ENCODE measurements at regions not wholly inside any gene's neighbourhood (a gene's known extent, or its start where the extent isn't known, plus 50 kb on each side); places are given as distances from the start of the nearest gene placed in this dataset.
"Not testable (repeated sequence)": the region's sequence is repeated elsewhere in the genome, so short reads cannot be mapped to it uniquely, and the experiment has no call there.

DNA sequence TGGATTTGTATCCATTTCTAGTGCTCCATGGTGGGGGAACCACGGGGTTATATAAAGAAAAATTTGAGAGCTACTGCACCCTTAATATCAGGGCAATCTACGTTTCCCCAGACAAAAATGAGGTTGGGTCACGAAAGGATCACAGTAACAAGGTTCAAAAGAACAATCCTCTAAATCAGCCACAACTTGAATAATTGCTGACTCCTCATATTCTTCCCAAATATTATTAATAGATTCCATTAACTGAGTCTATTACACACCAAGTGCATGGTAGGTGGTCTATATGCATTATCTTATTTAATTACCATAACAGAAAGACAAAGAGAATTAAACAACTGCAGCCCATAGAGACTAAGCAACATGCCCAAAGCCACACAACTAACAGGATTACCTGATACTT is 438.2 kb downstream of the ETNK1 start:
- no peak for DNase-seq (ENCODE audit: low spot score)

DNA sequence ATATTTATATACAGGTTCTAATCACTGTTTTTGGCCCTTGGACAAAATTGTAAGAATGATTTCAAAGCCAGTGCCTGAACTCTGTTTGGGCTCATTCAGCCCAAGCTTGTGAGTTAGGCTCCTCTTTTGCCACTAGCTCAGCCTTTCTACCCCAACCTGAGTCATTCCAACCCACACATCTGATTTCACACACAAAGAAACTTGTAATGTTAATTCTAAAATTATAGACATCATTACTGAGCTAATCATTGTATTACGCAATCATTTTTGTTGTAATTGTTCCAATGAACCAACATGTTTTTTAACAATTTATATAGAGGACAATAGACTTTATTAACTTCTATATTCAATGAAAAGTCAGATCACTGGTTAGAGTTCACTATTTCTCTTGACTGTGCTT is 441.1 kb downstream of the ETNK1 start:
- DNase-seq (ENCODE audit: low spot score) (no peak), FAIRE-seq (no peak)

More for the DNA sequence above, 438.2 kb downstream of the ETNK1 start:
- FAIRE-seq: no peak

DNA sequence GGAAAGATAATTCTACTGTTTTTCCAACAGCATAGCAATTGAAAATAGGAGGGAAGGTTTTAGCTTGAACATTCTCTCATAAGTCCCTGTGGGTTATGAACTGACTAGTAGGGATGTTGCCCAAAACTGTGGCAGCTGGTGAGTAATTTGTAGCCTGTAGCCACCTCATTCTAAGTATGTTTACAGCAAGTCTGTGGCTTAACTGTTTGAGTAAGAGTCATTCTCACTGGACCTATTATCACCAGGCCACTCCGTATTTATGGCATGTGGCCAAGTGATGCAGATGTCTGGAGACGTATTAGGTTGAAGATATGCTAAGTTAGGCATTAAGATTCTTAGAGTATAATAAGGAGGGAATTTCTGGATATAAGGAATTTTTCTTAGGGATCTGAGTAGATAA is 458.3 kb downstream of the ETNK1 start:
- DNase-seq (ENCODE audit: low spot score): peak; percentile 89
- FAIRE-seq: peak; percentile 96

DNA sequence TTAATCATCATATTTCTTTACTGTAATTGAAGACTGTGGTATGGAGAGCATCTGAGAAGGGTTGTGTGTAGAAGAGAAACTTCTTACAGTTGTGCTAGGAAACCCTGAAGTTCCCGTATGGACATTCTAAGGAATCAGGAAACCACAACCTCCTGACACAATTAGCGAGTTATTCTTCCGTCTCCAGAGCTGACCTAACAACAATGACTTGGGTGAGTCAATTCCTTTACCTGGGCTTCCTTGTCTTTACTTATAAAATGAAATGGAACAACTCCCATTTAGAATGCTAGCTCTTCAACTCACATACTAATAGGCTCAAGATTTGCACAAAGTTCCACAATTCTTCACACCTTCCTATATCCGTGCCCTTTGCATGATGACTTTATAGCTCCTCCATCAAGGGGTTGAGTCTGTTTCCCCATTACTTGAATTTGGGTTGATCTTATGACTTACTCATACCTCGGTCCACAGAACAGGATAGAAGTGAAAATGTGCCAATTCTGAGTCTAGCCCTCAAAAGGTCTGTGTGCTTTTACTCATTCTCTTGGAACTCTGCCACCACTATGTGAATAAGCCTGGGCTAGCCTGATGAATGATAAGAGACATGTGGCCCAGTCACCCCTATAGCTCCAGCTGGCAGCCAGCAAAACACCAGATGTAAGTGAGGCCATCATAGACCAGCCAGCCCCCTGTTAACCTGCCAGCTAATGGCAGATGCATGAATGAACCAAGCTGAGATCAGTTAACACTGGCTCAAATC is 459.4 kb downstream of the ETNK1 start:
- DNase-seq (ENCODE audit: low spot score) (peak; percentile 97), FAIRE-seq (peak; percentile 97)

DNA sequence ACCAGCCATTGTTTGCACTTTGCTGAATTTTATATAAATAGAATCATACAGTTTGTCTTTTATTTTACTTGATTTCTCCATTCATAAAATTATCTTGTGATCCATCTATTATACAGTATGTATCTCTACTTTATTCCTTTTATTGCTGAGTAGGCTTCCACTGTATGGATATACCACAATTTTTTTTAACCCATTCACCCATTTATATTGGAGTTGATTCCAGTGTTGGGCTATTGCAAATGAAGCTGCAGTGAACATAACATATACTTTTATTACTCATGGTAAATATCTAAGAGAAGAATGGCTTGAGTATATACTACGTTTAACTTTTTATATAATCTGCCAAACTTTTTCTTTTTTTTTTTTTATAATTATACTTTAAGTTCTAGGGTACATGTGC is 463.6 kb downstream of the ETNK1 start:
- DNase-seq (ENCODE audit: low spot score) (no peak), FAIRE-seq (no peak)

DNA sequence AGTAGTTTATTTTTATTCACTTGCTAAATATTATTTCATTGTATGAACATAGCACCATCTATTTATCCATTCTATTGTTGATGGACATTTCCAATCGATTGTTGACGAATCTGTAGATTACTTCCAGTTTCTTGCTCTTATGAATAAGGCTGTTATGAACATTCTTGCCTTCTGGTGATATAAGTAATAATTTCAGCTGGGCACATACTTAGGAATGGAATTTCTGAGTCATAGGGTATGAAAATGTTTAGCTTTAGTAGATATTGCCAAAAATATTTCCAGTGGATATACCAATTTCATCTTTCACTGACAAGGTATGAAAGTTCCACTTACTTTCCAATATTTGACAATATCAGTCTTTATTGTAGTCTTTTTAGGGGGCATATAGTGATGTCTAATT is 468.5 kb downstream of the ETNK1 start:
- FAIRE-seq (no peak), DNase-seq (ENCODE audit: low spot score) (no peak)

DNA sequence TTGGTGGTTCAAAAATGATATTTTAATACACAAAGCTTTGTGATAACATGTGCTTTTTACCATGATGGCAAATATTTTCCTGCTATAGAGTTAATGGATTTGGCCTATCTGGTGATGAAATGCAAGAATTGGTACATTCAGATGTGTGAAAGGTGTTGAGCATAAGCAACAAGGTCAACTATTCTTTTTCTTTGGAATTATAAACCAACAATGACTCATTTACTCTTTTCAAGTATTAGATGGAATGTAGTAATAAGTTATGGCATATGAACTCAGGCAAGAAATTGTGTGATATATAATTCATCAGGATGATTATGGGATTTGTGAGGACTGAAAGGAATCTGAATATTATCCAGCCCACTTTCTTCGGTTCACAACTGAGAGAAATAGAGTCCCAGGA is 471.4 kb downstream of the ETNK1 start:
- DNase-seq (ENCODE audit: low spot score): no peak
- no peak for FAIRE-seq

- DNase-seq (ENCODE audit: low spot score) (no peak), FAIRE-seq (no peak)
Observed at GRCh38 chr12:23098110-23098509, 473.1 kb downstream of the ETNK1 start.

DNA sequence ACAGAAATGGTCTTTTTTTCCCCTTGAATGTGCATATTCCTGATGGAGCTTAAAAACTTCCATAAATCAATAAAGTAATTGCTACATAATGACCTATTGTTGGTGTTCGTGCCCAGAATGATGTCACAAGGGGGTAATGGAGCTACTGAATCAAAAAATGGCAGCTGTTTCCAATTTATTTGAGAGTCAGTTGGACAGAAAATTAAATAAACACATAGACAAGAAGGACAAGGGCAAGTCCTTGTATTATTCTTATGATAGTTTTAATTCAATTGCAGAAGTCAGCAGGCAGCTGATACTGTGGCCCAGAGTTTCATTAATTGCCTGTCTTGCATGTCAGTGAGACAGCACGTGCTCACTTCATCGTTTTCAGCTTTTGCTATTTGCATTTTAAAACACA is 473.5 kb downstream of the ETNK1 start:
- FAIRE-seq (no peak), DNase-seq (ENCODE audit: low spot score) (no peak)

DNA sequence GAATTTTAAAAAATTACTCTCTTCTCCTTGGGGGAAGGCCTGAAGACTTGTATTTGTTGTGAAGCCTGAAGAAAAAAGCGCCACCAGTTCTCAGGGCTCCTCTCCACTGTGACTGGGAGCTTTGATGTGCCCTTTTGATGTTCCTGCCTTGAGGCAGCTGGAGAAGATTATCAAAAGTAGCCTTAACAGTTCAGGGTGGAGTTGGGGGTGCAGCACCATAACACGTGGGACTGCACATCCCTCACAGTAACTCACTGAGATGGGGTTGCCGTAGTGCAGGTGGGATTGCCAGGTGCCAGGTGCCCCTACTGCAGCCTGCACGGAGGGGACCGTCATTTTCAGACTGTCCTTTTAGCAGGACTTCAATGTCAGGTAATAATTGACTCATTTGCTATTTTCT is 474.1 kb downstream of the ETNK1 start:
- DNase-seq (ENCODE audit: low spot score): no peak
- FAIRE-seq: no peak

- no peak for DNase-seq (ENCODE audit: low spot score)
- no peak for FAIRE-seq
Observed at GRCh38 chr12:23099604-23100003, 474.6 kb downstream of the ETNK1 start.

GRCh38 chr12:23108957-23109356 is 484.0 kb downstream of the ETNK1 start:
- DNase-seq (ENCODE audit: low spot score) (no peak), FAIRE-seq (no peak)

DNA sequence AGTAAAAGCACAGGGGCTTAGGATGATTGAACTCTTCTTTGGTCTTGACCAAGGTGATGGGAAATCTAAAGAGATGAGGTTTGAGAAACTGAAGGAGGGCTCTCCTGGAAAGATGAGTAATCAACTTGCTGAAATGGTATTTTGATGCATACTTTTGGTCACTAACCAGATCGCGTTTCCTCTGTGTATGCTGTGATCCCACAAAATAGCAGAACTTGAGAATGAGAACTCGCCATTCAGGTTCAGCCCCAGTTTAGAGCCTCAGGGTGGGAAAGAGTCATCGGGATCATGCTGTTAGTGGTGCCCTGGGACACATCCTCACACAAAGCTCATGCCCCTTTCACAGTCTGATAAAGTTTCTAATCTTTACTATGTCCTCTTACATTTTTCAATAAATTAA is 488.8 kb downstream of the ETNK1 start:
- no peak for DNase-seq (ENCODE audit: low spot score)
- no peak for FAIRE-seq

- FAIRE-seq: no peak
Observed at GRCh38 chr12:23115984-23116383, 491.0 kb downstream of the ETNK1 start.

DNA sequence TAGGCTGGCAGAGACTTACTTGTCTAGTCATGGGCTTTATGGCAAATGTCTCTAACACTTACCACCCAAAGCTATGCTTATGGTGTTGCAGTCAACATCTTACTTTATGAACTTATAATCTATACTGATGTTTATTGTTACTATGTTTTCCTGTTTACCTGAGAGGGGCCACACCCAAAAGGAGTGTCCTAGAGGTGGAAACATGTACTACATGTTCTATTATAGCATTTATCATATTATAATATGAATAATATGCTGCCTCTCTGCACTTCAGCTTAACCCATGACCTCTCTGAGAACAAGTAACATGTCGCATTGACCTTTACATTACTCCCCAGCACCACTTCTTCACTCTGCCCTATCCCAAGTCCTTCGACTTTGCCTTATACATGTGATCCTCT is 501.8 kb downstream of the ETNK1 start:
- FAIRE-seq (no peak), DNase-seq (ENCODE audit: low spot score) (no peak)

More at GRCh38 chr12:23115984-23116383, 491.0 kb downstream of the ETNK1 start:
- no peak for DNase-seq (ENCODE audit: low spot score)

DNA sequence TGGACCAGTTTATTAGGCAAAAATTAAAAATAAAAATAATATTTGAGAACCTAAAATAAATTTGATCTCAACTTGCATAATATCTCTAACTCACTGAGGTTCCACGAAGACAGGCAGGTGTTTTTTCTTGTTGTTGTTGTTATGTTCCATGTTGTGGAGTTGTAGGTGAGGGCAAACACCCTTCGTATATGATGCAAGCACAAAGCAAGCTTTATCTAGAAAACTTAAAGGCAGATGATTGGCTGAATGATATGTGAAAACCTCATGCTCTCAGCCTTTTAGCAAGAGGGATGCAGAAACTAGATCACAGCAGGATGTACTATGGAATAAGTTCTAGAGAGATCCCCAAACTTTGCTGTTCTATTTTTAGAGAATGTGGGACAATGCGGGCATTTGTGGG is 502.7 kb downstream of the ETNK1 start:
- FAIRE-seq: no peak

DNA sequence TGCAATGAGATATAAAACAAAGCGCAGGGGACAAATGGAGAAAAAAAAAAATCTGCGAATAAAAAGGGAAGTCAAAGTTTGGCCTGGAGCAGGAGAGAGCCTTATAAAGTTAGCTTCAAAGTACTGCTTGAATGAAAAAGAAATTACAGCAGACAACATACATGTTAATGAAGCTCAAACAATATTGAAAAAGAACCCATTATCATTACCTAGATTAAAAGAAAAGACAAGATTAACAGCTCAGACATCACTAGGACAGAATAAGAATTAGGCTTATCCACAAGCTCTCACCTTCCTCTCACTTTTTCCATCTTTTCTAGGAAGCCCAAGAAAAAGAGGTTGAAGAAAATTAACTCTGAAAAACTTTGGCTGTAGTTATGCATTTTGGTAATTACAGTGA is 503.5 kb downstream of the ETNK1 start:
- no peak for FAIRE-seq
- no peak for DNase-seq (ENCODE audit: low spot score)

More for the DNA sequence above, 502.7 kb downstream of the ETNK1 start:
- DNase-seq (ENCODE audit: low spot score): no peak

- no peak for FAIRE-seq
Observed at GRCh38 chr12:23132357-23132756, 507.4 kb downstream of the ETNK1 start.

DNA sequence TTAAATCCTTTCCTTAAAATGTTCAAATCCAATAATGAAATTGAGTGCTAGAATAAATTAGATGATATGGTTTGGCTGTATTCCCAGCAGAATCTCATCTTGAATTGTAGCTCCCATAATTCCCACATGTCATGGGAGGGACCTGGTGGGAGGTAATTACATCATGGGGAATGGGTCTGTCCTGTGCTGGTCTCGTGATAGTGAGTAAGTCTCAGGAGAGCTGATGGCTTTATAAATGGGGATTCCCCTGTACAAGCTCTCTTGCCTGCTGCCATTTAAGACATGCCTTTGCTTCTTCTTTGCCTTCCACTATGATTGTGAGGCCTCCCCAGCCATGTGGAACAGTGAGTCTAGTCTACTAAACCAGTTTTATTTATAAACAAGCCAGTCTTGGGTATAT is 508.5 kb downstream of the ETNK1 start:
- no peak for FAIRE-seq
- no peak for DNase-seq (ENCODE audit: low spot score)

More at GRCh38 chr12:23132357-23132756, 507.4 kb downstream of the ETNK1 start:
- DNase-seq (ENCODE audit: low spot score): no peak

GRCh38 chr12:23139026-23139425 is 514.1 kb downstream of the ETNK1 start:
- no peak for DNase-seq (ENCODE audit: low spot score)
- FAIRE-seq: no peak

GRCh38 chr12:23140710-23141109 is 515.7 kb downstream of the ETNK1 start:
- FAIRE-seq (no peak), DNase-seq (ENCODE audit: low spot score) (no peak)

DNA sequence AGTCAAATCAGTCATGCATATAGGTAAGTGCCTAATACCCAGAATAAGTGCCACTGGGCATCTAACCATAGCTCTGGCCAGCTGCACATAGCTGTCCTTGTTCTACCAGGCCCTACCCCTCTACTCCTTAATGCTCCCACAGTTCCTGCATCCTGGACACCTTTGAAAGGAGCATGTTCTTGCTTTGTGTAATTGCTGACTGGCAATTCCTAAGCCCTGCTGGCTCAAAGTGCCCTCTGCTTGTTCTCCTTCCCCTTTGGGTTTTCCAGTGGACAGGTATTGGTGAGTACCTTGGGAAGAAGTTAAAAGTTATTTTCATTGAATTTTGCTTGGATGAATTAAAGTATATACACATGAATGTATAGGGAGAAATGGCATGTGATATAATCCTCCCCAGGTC is 516.4 kb downstream of the ETNK1 start:
- no peak for FAIRE-seq
- no peak for DNase-seq (ENCODE audit: low spot score)

DNA sequence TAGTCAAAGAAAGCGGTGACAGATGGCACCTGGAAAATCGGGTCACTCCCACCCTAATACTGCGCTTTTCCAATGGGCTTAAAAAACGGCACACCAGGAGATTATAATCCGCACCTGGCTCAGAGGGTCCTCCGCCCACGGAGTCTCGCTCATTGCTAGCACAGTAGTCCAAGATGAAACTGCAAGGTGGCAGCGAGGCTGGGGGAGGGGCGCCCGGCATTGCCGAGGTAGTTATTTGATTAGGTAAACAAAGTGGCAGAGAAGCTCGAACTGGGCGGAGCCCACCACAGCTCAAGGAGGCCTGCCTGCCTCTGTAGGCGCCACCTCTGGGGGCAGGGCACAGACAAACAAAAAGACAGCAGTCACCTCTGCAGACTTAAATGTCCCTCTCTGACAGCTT is 521.1 kb downstream of the ETNK1 start:
- FAIRE-seq; DNase-seq (ENCODE audit: low spot score): not testable (repeated sequence)

- DNase-seq (ENCODE audit: low spot score) (no peak), FAIRE-seq (no peak)
Observed at GRCh38 chr12:23168459-23168858, 543.5 kb downstream of the ETNK1 start.
